Tibial nerve (tissue), 4 donors: ENCODE measurements at regions not wholly inside any gene's neighbourhood (a gene's known extent, or its start where the extent isn't known, plus 50 kb on each side); places are given as distances from the start of the nearest gene placed in this dataset.

Experiments
- DNase-seq, 2 donors: peaks; one replicate each; pipeline ENCODE4 v3.0.0-alpha.2; 2019; ENCODE audit warnings: low spot score in 2 of 2
- H3K27ac ChIP-seq, 4 donors: fragments of 200-600 bp; sonication (generic) in 3 of 4; one replicate each; pipeline ENCODE4 v1.5.1; 2017 to 2019; ENCODE audit warnings: mild to moderate bottlenecking in 1 of 4
- H3K27me3 ChIP-seq, 2 donors: fragments of 200-600 bp; sonication (generic) in 1 of 2; one replicate each; pipeline versions ENCODE4 v1.5.1 to v1.6.0; 2017 to 2019
- H3K36me3 ChIP-seq, 3 donors: fragments of 200-600 bp; sonication (generic); one replicate each; pipeline ENCODE4 v1.5.1; 2018 to 2019
- H3K4me1 ChIP-seq, 4 donors: fragments of 200-600 bp; sonication (generic) in 3 of 4; one replicate each; pipeline ENCODE4 v1.5.1; 2017 to 2019
- H3K4me3 ChIP-seq, 4 donors: fragments of 200-600 bp; sonication (generic) in 3 of 4; one replicate each; pipeline ENCODE4 v1.5.1; 2017 to 2019; ENCODE audit warnings: mild to moderate bottlenecking in 1 of 4, moderate library complexity in 1 of 4
- H3K9me3 ChIP-seq, 4 donors: fragments of 200-600 bp; sonication (generic) in 3 of 4; one replicate each; pipeline ENCODE4 v1.5.1; 2017 to 2019
- EP300 ChIP-seq, 2 donors: sonication (generic); formaldehyde crosslinking; IDR thresholded peaks; one replicate each; pipeline ENCODE4 v1.6.1; 2017; ENCODE audit warnings: antibody characterized with exemption in 2 of 2, mild to moderate bottlenecking in 1 of 2
- POLR2A ChIP-seq, 2 donors: fragments of 450-650 bp; IDR thresholded peaks; one replicate each; pipeline ENCODE4 v1.6.1; 2017; ENCODE audit warnings: antibody characterized with exemption in 2 of 2, mild to moderate bottlenecking in 2 of 2, moderate library complexity in 2 of 2
- WGBS, 2 donors: methylation state at CpG; one replicate each; pipeline ENCODE4 v1.1.5; 2018; 5-methylcytosine and 5-hydroxymethylcytosine counted together
- TF ChIP-seq, protein P1 (sequence below), 5 experiments: fragments of 200-600 bp in 3 of 5; fragments of 450-650 bp in 2 of 5; sonication (generic) in 3 of 5; IDR thresholded peaks; one replicate each; pipeline ENCODE4 v1.5.1; 2016 to 2019; ENCODE audit warnings: antibody characterized with exemption in 5 of 5, mild to moderate bottlenecking in 3 of 5, moderate library complexity in 2 of 5

DNA sequence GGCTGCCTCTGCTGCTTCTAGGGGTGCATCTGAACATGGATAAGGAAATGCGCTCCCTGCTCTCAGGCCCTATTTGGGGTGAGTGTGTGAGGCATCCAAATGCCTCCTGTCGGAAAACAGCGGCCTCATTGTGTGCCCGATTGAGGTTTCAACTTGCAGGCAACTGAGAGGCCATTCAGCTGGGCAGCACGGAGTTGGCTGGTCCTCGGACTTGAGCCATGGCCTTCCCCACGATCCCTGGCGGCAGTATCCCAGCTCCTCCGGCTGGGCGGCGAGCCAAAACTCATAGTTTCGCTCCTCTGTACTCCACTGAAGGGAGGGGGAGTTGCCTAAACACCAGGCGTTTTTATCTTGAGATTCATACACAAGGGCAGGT, 597.3 kb upstream of the SGCD start:
- Histone ChIP-seq H3K27ac (no peak overlapping the region), H3K4me3 (no peak overlapping the region), H3K36me3 (no peaks in the 10 kb centered on the region), H3K9me3 (no peaks in the 10 kb centered on the region), H3K27me3 (peaks cover 0 to 43% of the 10 kb centered on the region in 2 donors), H3K4me1 (peaks cover 0 to 27% (median 2%) of the 10 kb centered on the region in 4 donors)
- no peak for TF ChIP-seq POLR2A (IDR thresholded peaks at IDR 0.05)
- TF ChIP-seq EP300 (IDR thresholded peaks at IDR 0.05) = no peak
- TF ChIP-seq, protein P1, sequence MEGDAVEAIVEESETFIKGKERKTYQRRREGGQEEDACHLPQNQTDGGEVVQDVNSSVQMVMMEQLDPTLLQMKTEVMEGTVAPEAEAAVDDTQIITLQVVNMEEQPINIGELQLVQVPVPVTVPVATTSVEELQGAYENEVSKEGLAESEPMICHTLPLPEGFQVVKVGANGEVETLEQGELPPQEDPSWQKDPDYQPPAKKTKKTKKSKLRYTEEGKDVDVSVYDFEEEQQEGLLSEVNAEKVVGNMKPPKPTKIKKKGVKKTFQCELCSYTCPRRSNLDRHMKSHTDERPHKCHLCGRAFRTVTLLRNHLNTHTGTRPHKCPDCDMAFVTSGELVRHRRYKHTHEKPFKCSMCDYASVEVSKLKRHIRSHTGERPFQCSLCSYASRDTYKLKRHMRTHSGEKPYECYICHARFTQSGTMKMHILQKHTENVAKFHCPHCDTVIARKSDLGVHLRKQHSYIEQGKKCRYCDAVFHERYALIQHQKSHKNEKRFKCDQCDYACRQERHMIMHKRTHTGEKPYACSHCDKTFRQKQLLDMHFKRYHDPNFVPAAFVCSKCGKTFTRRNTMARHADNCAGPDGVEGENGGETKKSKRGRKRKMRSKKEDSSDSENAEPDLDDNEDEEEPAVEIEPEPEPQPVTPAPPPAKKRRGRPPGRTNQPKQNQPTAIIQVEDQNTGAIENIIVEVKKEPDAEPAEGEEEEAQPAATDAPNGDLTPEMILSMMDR (IDR thresholded peaks at IDR 0.05) = no peak
- DNase-seq = no peak
- WGBS, 2 donors = 4 to 5% methylated on average over 10 of the region's 13 CpGs

DNA sequence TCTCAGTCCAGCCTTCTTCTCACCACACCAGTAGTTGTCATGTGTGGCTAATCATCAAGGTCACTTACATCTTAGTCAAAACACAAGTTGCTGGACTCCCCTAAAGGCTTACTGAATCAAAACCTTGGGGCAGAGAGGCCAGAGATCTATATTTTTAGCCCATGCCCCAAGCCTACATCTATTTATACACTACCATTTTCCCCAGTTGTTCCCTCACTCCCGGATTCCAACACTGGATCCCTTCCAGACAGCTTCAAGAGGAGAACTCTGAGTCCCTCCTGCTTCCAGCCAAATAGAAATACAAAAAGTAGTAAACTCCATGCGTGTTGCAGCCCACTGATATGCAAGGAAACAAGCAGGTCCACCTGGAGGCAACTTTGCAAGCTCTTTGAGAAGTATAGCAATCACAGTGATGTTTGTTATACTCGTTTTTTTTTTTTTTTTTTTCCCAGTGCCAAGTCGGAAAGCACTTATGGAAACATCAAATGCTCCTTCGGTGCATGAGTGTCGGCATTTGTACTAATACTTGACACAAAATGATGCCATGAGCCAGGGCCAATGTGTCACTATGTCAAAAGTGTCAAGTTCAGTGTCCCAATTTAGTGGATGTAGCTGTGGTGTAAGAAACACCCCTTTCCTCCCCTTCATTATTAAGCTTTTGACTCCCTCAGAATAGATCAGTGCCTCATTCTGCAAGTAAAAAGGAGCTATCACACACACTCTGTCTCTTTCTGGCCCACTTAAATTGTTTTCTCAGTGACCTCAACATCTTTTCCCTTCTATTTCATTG, 594.2 kb upstream of the SGCD start:
- Histone ChIP-seq H3K4me1 (peaks cover 0 to 24% (median 2%) of the 10 kb centered on the region in 4 donors), H3K9me3 (no peaks in the 10 kb centered on the region), H3K36me3 (no peaks in the 10 kb centered on the region), H3K27ac (no peak overlapping the region), H3K27me3 (peaks cover 0 to 28% of the 10 kb centered on the region in 2 donors), H3K4me3 (no peak overlapping the region)
- WGBS, 2 donors = 60 to 66% methylated on average over 6 of the region's 6 CpGs
- TF ChIP-seq POLR2A (IDR thresholded peaks at IDR 0.05) (no peak), EP300 (IDR thresholded peaks at IDR 0.05) (no peak)
- TF ChIP-seq, protein P1 (IDR thresholded peaks at IDR 0.05) = no peak
- no peak for DNase-seq

DNA sequence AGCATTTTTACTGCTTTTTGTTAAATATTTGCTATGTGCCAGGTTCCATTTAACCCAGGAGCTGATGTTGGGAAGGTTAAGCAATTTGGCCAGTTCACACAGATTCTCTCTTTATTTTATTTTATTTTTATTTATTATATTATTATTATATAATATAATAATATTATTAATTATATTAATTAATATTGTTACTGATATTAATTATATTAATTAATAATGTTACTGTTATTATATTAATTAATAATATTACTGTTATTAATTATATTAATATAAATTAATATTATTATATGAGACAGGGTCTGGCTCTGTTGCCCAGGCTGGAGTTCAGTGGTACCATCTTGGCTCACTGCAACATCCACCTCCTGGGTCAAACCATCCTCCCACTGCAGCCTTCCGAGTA, 593.0 kb upstream of the SGCD start:
- no peaks in the 10 kb centered on the region for H3K36me3 ChIP-seq

DNA sequence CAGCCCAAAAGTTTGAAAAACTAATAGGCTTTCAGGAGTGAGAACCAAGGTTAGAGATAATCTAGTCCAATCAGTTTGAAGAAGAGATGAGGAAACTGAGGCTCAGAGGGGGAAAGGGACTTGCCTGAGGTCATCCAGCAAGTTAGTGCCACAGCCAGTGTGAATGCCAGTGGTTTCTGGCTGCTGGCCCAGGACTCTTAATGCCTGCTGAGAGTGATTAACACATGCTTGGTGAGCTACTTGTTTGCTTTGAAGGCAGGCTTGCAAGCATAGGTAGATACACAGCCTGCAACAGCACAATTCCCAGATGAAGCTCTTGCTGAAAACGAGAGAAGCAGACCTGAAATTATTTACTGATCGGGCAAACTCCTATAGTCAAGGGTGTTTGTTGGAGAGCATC, 591.6 kb upstream of the SGCD start:
- no peak for DNase-seq
- Histone ChIP-seq H3K9me3 (no peaks in the 10 kb centered on the region), H3K4me1 (no peaks in the 10 kb centered on the region), H3K36me3 (no peaks in the 10 kb centered on the region), H3K27ac (no peak overlapping the region), H3K4me3 (no peak overlapping the region), H3K27me3 (peaks cover 0 to 6% of the 10 kb centered on the region in 2 donors)
- WGBS, 2 donors = 38 to 53% methylated on average over 2 of the region's 2 CpGs
- TF ChIP-seq POLR2A (IDR thresholded peaks at IDR 0.05) (no peak), EP300 (IDR thresholded peaks at IDR 0.05) (no peak)
- TF ChIP-seq, protein P1 (IDR thresholded peaks at IDR 0.05) = no peak

More for the DNA sequence above, 593.0 kb upstream of the SGCD start:
- DNase-seq = no peak
- Histone ChIP-seq H3K27me3 (peaks cover 0 to 19% of the 10 kb centered on the region in 2 donors), H3K27ac (no peak overlapping the region), H3K4me1 (peaks cover 0 to 12% (median 0%) of the 10 kb centered on the region in 4 donors), H3K9me3 (no peaks in the 10 kb centered on the region), H3K4me3 (no peak overlapping the region)
- TF ChIP-seq, protein P1 (IDR thresholded peaks at IDR 0.05) = no peak
- TF ChIP-seq POLR2A (IDR thresholded peaks at IDR 0.05) (no peak), EP300 (IDR thresholded peaks at IDR 0.05) (no peak)
- WGBS, 2 donors = 79 to 87% methylated on average over 1 of the region's 1 CpG

DNA sequence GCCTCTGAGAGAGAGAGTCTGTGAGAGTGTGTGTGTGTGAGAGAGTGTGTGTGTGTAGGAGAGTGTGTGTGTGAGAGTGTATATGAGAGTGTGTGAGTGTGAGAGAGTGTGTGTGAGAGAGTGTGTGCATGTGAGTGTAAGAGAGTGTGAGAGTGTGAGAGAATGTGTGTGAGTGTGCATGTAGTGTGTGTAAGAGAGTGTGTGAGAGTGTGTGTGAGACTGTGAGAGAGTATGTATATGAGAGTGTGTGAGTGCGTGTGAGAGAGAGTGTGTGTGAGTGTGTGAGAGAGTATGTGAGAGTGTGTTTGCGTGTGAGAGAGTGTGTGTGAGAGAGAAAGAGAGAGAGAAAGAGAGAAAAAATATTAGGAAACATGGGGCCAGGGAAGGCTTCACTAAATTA, 588.3 kb upstream of the SGCD start:
- Histone ChIP-seq H3K27ac (no peak overlapping the region), H3K4me3 (no peak overlapping the region), H3K27me3 (no peaks in the 10 kb centered on the region), H3K36me3 (no peaks in the 10 kb centered on the region), H3K9me3 (no peaks in the 10 kb centered on the region), H3K4me1 (no peaks in the 10 kb centered on the region)
- WGBS, 2 donors = 71 to 79% methylated on average over 2 of the region's 2 CpGs
- TF ChIP-seq, protein P1 (IDR thresholded peaks at IDR 0.05) = no peak
- TF ChIP-seq EP300 (IDR thresholded peaks at IDR 0.05) = no peak
- no peak for TF ChIP-seq POLR2A (IDR thresholded peaks at IDR 0.05)
- no peak for DNase-seq
